Superior temporal gyrus (tissue), 1 donor: ENCODE measurements at regions not wholly inside any gene's neighbourhood (a gene's known extent, or its start where the extent isn't known, plus 50 kb on each side); places are given as distances from the start of the nearest gene placed in this dataset.
"Not testable (repeated sequence)": the region's sequence is repeated elsewhere in the genome, so short reads cannot be mapped to it uniquely, and the experiment has no call there.

ENCODE experiments used
- DNase-seq: peaks from one replicate; pipeline ENCODE4 v3.0.0-alpha.2; 2016; ENCODE audit errors: extremely low spot score

- peak; percentile 34 for DNase-seq
Observed at GRCh38 chr4:3589946-3590924, 58.0 kb upstream of the LRPAP1 start.

- DNase-seq, result not testable (repeated sequence)
Observed at GRCh38 chr4:3589379-3589778, 57.2 kb upstream of the LRPAP1 start.

GRCh38 chr4:3588517-3589194, 56.4 kb upstream of the LRPAP1 start:
- DNase-seq, result not testable (repeated sequence)

- not testable (repeated sequence) for DNase-seq
Observed at GRCh38 chr4:3586596-3586995, 54.4 kb upstream of the LRPAP1 start.

GRCh38 chr4:3585567-3585966, 53.3 kb upstream of the LRPAP1 start:
- not testable (repeated sequence) for DNase-seq

GRCh38 chr4:3582091-3582475, 49.9 kb upstream of the LRPAP1 start:
- no peak for DNase-seq
